WERI-Rb-1 (cell line): ENCODE measurements at regions not wholly inside any gene's neighbourhood (a gene's known extent, or its start where the extent isn't known, plus 50 kb on each side); places are given as distances from the start of the nearest gene placed in this dataset.

Source experiments
- DNase-seq: peaks from one replicate; pipeline ENCODE4 v3.0.0-alpha.2; 2020
- H3K27ac ChIP-seq: fragments of 250-450 bp; sonication (Bioruptor Pico); 2 replicates; pipeline ENCODE4 v1.5.1; 2020; ENCODE audit warnings: mild to moderate bottlenecking, moderate library complexity
- H3K27me3 ChIP-seq: fragments of 250-450 bp; sonication (Bioruptor Pico); 2 replicates; pipeline ENCODE4 v1.5.1; 2021; ENCODE audit warnings: mild to moderate bottlenecking, low read depth, moderate library complexity; ENCODE audit not compliant: insufficient read depth, severe bottlenecking
- H3K36me3 ChIP-seq: fragments of 250-450 bp; sonication (Bioruptor Pico); 2 replicates; pipeline ENCODE4 v1.5.1; 2020; ENCODE audit warnings: mild to moderate bottlenecking, moderate library complexity
- H3K4me3 ChIP-seq: 2 replicates; pipeline ENCODE4 v1.5.1; 2011; ENCODE audit warnings: low read depth, mild to moderate bottlenecking, control low read depth, low read length
- H3K9me3 ChIP-seq: fragments of 250-450 bp; sonication (Bioruptor Pico); 2 replicates; pipeline ENCODE4 v1.5.1; 2021; ENCODE audit warnings: mild to moderate bottlenecking, moderate library complexity; ENCODE audit not compliant: severe bottlenecking
- TF ChIP-seq, protein P1 (sequence below): IDR thresholded peaks from 2 replicates; pipeline ENCODE4 v1.5.1; 2011; ENCODE audit warnings: low read depth, mild to moderate bottlenecking, control low read depth, inconsistent platforms, low read length

DNA sequence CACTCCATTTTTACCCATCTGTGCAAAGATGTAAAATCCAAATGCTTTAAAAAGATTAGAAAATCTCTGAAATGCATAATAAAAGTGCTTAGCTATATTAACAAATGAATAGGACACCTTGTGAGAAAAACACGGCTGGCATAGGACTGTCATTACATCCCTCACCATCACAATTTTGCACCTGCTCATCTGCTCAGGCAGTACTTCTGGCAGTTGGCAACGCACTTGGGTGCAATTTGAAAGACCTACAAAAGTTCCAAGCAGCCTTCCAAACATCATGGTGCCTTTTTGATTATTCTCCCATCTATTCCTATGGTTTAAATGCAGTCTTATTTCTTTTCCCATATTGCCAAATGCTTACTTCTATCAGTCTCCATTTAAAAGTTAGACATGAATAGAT lies 501.8 kb downstream of the ENC1 start:
- Histone ChIP-seq H3K27ac (no peak overlapping the region), H3K27me3 (no peaks in the 10 kb centered on the region), H3K9me3 (no peaks in the 10 kb centered on the region), H3K36me3 (no peaks in the 10 kb centered on the region), H3K4me3 (no peak overlapping the region)
- TF ChIP-seq, protein P1, sequence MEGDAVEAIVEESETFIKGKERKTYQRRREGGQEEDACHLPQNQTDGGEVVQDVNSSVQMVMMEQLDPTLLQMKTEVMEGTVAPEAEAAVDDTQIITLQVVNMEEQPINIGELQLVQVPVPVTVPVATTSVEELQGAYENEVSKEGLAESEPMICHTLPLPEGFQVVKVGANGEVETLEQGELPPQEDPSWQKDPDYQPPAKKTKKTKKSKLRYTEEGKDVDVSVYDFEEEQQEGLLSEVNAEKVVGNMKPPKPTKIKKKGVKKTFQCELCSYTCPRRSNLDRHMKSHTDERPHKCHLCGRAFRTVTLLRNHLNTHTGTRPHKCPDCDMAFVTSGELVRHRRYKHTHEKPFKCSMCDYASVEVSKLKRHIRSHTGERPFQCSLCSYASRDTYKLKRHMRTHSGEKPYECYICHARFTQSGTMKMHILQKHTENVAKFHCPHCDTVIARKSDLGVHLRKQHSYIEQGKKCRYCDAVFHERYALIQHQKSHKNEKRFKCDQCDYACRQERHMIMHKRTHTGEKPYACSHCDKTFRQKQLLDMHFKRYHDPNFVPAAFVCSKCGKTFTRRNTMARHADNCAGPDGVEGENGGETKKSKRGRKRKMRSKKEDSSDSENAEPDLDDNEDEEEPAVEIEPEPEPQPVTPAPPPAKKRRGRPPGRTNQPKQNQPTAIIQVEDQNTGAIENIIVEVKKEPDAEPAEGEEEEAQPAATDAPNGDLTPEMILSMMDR = no peak
- DNase-seq = no peak

DNA sequence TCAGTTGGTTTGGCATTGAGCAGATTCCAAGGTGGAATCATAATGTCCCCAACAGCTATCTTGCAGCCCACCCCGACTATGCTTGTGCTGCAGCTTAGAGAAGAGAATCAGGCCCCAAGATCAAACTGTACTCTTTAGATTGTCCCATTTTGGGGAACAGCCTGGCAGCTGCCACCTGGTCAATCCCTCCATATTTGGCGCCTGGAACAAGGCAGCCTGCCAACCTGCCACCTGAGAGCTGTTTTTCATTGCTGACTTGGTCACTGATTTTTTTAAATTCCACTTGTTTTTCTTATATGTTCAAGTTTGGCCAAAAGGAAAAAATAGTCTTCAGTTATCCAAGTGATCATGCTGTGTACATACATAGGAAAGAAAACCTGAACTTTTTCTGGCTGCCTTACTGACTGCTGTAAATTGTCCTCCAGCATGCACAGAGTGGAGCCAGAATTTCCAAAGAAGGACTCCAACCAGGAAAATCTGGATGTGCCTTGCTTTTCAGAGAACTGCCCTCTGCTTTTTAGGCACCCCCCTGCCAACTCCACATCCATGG lies 504.2 kb downstream of the ENC1 start:
- Histone ChIP-seq H3K27me3 (no peaks in the 10 kb centered on the region), H3K9me3 (no peaks in the 10 kb centered on the region), H3K36me3 (no peaks in the 10 kb centered on the region), H3K4me3 (no peak overlapping the region), H3K27ac (no peak overlapping the region)
- DNase-seq = no peak
- TF ChIP-seq, protein P1 = no peak

DNA sequence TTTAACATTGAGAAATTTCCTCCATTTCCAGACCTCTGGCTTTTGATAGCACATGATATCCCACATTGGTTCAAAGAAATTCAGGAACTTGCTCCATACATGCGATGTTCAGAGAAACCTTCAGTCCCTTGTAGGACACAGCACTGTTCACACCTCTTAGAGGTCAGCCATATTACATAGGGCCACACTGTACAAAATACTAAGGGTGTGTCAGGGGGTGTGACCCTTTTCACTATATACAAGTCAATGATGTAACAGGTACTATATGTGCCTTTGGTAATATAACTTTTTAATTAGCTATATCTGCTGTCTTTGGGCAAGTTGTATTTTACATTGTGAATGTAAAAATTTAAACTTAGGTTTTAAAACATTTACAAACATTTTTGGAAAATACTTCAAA lies 505.5 kb downstream of the ENC1 start:
- Histone ChIP-seq H3K36me3 (no peaks in the 10 kb centered on the region), H3K9me3 (no peaks in the 10 kb centered on the region), H3K27ac (no peak overlapping the region), H3K27me3 (no peaks in the 10 kb centered on the region), H3K4me3 (no peak overlapping the region)
- TF ChIP-seq, protein P1 = no peak
- no peak for DNase-seq

DNA sequence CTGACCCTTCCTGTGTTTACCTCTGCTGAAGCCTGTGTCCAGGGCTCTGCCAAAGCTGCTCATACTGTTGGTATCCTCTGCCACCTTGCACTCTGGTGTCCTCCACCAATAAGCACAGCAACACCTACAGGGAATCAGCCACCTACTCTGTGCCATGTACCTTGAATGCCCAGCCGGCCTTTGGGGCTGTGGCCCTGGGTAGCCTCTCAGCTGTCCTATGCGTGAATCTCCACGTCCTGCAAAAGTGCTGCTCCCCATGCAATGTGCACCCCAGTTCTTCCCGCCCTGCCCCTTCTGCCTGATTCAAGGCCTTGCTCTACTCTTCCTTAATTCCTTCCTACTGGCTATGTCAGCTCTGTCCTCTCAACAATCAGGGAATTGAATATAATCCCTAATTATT lies 506.5 kb downstream of the ARHGEF28 start:
- Histone ChIP-seq H3K27me3 (no peaks in the 10 kb centered on the region), H3K27ac (no peak overlapping the region), H3K9me3 (no peaks in the 10 kb centered on the region), H3K4me3 (no peak overlapping the region), H3K36me3 (no peaks in the 10 kb centered on the region)
- no peak for DNase-seq
- TF ChIP-seq, protein P1 = no peak

DNA sequence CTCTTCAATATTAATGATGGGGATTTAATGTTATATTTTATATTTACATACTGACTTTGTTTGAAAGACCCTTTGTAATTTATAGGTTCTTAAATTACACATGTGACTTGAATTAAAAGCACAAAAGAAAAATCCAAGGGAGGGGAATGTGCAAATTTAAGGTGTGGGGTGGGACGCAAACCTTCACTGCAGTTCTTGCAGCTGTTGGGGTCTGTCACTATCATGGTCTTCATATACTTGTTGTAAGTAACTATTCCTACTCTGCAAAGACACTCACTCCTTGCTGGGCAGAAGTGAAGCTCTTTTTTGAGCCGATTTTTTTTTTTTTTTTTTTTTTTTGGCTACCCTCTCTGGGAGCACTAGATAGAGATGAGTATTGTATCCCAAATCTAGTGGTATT lies 505.3 kb downstream of the ARHGEF28 start:
- H3K27ac ChIP-seq = no peak overlapping the region
- no peaks in the 10 kb centered on the region for H3K36me3 ChIP-seq
- no peaks in the 10 kb centered on the region for H3K27me3 ChIP-seq
- DNase-seq = no peak
- H3K4me3 ChIP-seq = no peak overlapping the region
- TF ChIP-seq, protein P1 = no peak
- no peaks in the 10 kb centered on the region for H3K9me3 ChIP-seq

DNA sequence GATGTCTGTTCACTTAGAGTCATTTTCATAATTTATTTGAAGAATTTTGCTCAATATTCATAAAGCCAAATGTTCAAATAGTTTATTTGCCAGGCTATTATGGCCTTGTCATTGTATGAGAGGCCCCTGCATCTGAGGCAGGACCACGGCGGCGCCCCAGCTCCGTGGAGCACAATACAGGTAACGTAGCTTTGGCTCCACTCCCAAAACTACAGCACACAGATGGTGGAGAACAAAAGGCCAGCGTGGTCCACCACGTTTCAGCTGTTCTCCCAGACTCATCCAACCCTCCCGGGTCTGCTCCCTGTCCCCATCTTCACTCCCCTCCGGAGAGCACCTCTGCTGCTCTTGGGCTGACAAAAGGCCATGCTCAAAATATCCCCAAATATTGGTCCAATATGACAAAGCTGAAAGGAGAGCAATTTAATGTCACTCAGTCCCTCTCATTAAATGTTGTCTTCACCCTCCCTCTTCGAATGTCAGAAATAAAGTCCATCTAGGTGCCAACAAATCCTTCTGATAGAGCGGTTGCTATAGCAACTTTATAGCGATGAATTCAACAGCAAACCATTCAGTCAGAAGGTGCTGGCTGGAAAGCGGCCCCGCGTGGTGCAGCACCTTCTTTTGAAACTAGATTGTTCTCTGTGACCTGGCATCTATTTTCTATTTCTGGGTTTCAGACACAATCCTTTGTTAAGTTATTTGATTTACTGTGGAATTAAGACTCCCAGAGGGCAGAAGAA lies 504.3 kb downstream of the ARHGEF28 start:
- Histone ChIP-seq H3K27ac (no peak overlapping the region), H3K27me3 (no peaks in the 10 kb centered on the region), H3K36me3 (no peaks in the 10 kb centered on the region), H3K4me3 (no peak overlapping the region), H3K9me3 (no peaks in the 10 kb centered on the region)
- TF ChIP-seq, protein P1 = no peak
- no peak for DNase-seq
